Aorta (tissue), 5 donors: ENCODE measurements at regions not wholly inside any gene's neighbourhood (a gene's known extent, or its start where the extent isn't known, plus 50 kb on each side); places are given as distances from the start of the nearest gene placed in this dataset.
"Not testable (repeated sequence)": the region's sequence is repeated elsewhere in the genome, so short reads cannot be mapped to it uniquely, and the experiment has no call there.

Source experiments
- ATAC-seq: fragments of 200-7000 bp; cut with Tn5 transposase; one replicate; pipeline ENCODE4 v1.9.1; 2022; ENCODE audit warnings: moderate library complexity; ENCODE audit not compliant: low FRiP score
- DNase-seq, 2 donors: peaks; one replicate each; pipeline ENCODE4 v3.0.0-alpha.2; 2020
- H3K27ac ChIP-seq, 2 donors: one replicate each; pipeline ENCODE4 v1.5.1; 2013; ENCODE audit warnings: low read length in 2 of 2, mild to moderate bottlenecking in 2 of 2, moderate library complexity in 2 of 2, control low read depth in 1 of 2, inconsistent platforms in 1 of 2, low read depth in 1 of 2
- H3K27me3 ChIP-seq, 2 donors: one replicate each; pipeline ENCODE4 v1.6.1; 2013; ENCODE audit warnings: control low read depth in 1 of 2, low read length in 1 of 2, mild to moderate bottlenecking in 1 of 2, moderate library complexity in 1 of 2; ENCODE audit not compliant: insufficient read depth in 2 of 2, control insufficient read depth in 1 of 2
- H3K36me3 ChIP-seq, 2 donors: one replicate each; pipeline ENCODE4 v1.6.1; 2013; ENCODE audit warnings: control low read depth in 1 of 2, low read length in 1 of 2, mild to moderate bottlenecking in 1 of 2; ENCODE audit not compliant: insufficient read depth in 2 of 2, control insufficient read depth in 1 of 2
- H3K4me1 ChIP-seq, 2 donors: one replicate each; pipeline ENCODE4 v1.6.1; 2013; ENCODE audit warnings: low read length in 2 of 2, control low read depth in 1 of 2, mild to moderate bottlenecking in 1 of 2, moderate library complexity in 1 of 2; ENCODE audit not compliant: insufficient read depth in 2 of 2, control insufficient read depth in 1 of 2
- H3K4me3 ChIP-seq, 2 donors: one replicate each; pipeline ENCODE4 v1.5.1; 2013; ENCODE audit warnings: low read length in 2 of 2, control low read depth in 1 of 2, mild to moderate bottlenecking in 1 of 2
- H3K9me3 ChIP-seq: one replicate; pipeline ENCODE4 v1.6.1; 2013; ENCODE audit warnings: mild to moderate bottlenecking, low read length; ENCODE audit not compliant: control insufficient read depth
- WGBS, 2 donors: extraction: QIAGEN DNeasy Blood & Tissue Kit; methylation state at CpG; one replicate each; pipeline ENCODE4 v1.1.7; 2013; 5-methylcytosine and 5-hydroxymethylcytosine counted together
- intact Hi-C, 2 donors: fragments of 100-400 bp; cut with DNase I; formaldehyde crosslinking; loops; one replicate each; pipeline versions ENCODE4 v1.14.2 to v1.15.0; 2022
- donor health status: healthy with polysubstance abuse.
- donor health status: Bipolar disorder and iron deficiency.
- donor health status: DM: no; HTN: no; CAD: no.
- donor health status: DM: no; HTN: no; CAD: no.
- donor health status: DM: yes; HTN: yes; CAD: no.

GRCh38 chr4:166198041-166198440 is 325.0 kb downstream of the TLL1 start:
- Histone ChIP-seq H3K27ac (no peak overlapping the region), H3K4me1 (no peaks in the 10 kb centered on the region), H3K9me3 (no peaks in the 10 kb centered on the region), H3K4me3 (no peak overlapping the region), H3K36me3 (no peaks in the 10 kb centered on the region), H3K27me3 (no peaks in the 10 kb centered on the region)
- ATAC-seq (no peak), DNase-seq (no peak)
- 77 to 80% methylated on average over 6 of the region's 6 CpGs for WGBS, 2 donors
- intact Hi-C loops, result no loop called here

- no peaks in the 10 kb centered on the region for H3K9me3 ChIP-seq
- no peak overlapping the region for H3K27ac ChIP-seq
- ATAC-seq (no peak), DNase-seq (no peak)
- no peak overlapping the region for H3K4me3 ChIP-seq
- intact Hi-C loops, result no loop called here
- H3K36me3 ChIP-seq, result no peaks in the 10 kb centered on the region
- no peaks in the 10 kb centered on the region for H3K4me1 ChIP-seq
- H3K27me3 ChIP-seq, result no peaks in the 10 kb centered on the region
- 75 to 79% methylated on average over 12 of the region's 12 CpGs for WGBS, 2 donors
These were observed 325.7 kb downstream of the TLL1 start for GRCh38 chr4:166198516-166199310.

- no peak overlapping the region for H3K27ac ChIP-seq
- 77 to 80% methylated on average over 4 of the region's 4 CpGs for WGBS, 2 donors
- ATAC-seq (no peak), DNase-seq (no peak)
- no peaks in the 10 kb centered on the region for H3K9me3 ChIP-seq
- no peaks in the 10 kb centered on the region for H3K4me1 ChIP-seq
- no peaks in the 10 kb centered on the region for H3K27me3 ChIP-seq
- H3K36me3 ChIP-seq, result no peaks in the 10 kb centered on the region
- intact Hi-C loops, result no loop called here
- no peak overlapping the region for H3K4me3 ChIP-seq
These were observed 330.0 kb downstream of the TLL1 start for GRCh38 chr4:166202991-166203390.

GRCh38 chr4:166212326-166212725 is 339.3 kb downstream of the TLL1 start:
- 87% methylated on average over 4 of the region's 4 CpGs for WGBS, 2 donors
- H3K4me3 ChIP-seq, H3K36me3 ChIP-seq, ATAC-seq, intact Hi-C loops, H3K27me3 ChIP-seq, H3K4me1 ChIP-seq, H3K9me3 ChIP-seq, DNase-seq, H3K27ac ChIP-seq: not testable (repeated sequence)

GRCh38 chr4:166222271-166222670 is 349.2 kb downstream of the TLL1 start:
- DNase-seq (no peak), ATAC-seq (no peak)
- intact Hi-C loops, result no loop called here
- H3K27me3 ChIP-seq, result no peaks in the 10 kb centered on the region
- WGBS, 2 donors, result 78 to 85% methylated on average over 1 of the region's 1 CpG
- H3K4me1 ChIP-seq, result no peaks in the 10 kb centered on the region
- H3K4me3 ChIP-seq, result no peak overlapping the region
- H3K9me3 ChIP-seq, result peaks cover 2% of the 10 kb centered on the region
- no peaks in the 10 kb centered on the region for H3K36me3 ChIP-seq
- H3K27ac ChIP-seq, result no peak overlapping the region

GRCh38 chr4:166228112-166228511 is 355.1 kb downstream of the TLL1 start:
- no peaks in the 10 kb centered on the region for H3K36me3 ChIP-seq
- no peak overlapping the region for H3K27ac ChIP-seq
- ATAC-seq (no peak), DNase-seq (peak in 1 of 2 donors; percentile 50)
- no peaks in the 10 kb centered on the region for H3K27me3 ChIP-seq
- no peaks in the 10 kb centered on the region for H3K4me1 ChIP-seq
- peaks cover 2% of the 10 kb centered on the region for H3K9me3 ChIP-seq
- no peak overlapping the region for H3K4me3 ChIP-seq
- intact Hi-C loops, result no loop called here
- 90 to 93% methylated on average over 10 of the region's 10 CpGs for whole genome bisulfite sequencing, 2 donors

GRCh38 chr4:166229799-166230198 is 356.8 kb downstream of the TLL1 start:
- 95 to 100% methylated on average over 1 of the region's 1 CpG for WGBS, 2 donors
- DNase-seq (no peak), ATAC-seq (no peak)
- H3K4me3 ChIP-seq, result no peak overlapping the region
- H3K27ac ChIP-seq, result no peak overlapping the region
- H3K36me3 ChIP-seq, result no peaks in the 10 kb centered on the region
- intact Hi-C loops, result no loop called here
- H3K27me3 ChIP-seq, result no peaks in the 10 kb centered on the region
- peaks cover 2% of the 10 kb centered on the region for H3K9me3 ChIP-seq
- no peaks in the 10 kb centered on the region for H3K4me1 ChIP-seq

- Histone ChIP-seq H3K27ac (no peak overlapping the region), H3K4me1 (no peaks in the 10 kb centered on the region), H3K9me3 (peaks cover 2% of the 10 kb centered on the region), H3K36me3 (no peaks in the 10 kb centered on the region), H3K4me3 (no peak overlapping the region), H3K27me3 (no peaks in the 10 kb centered on the region)
- intact Hi-C loops, result no loop called here
- WGBS, 2 donors, result 81% methylated on average over 1 of the region's 1 CpG
- no peak for ATAC-seq
- DNase-seq, result no peak
These were observed 357.8 kb downstream of the TLL1 start for GRCh38 chr4:166230841-166231240.

GRCh38 chr4:166239354-166239753 is 366.3 kb downstream of the TLL1 start:
- Histone ChIP-seq H3K4me1 (no peaks in the 10 kb centered on the region), H3K4me3 (no peak overlapping the region), H3K27me3 (no peaks in the 10 kb centered on the region), H3K9me3 (no peaks in the 10 kb centered on the region), H3K36me3 (no peaks in the 10 kb centered on the region), H3K27ac (no peak overlapping the region)
- no peak for DNase-seq
- intact Hi-C loops, result no loop called here
- WGBS, 2 donors, result 77 to 80% methylated on average over 4 of the region's 4 CpGs
- ATAC-seq, result no peak
